HepG2 (cell line): ENCODE measurements at regions not wholly inside any gene's neighbourhood (a gene's known extent, or its start where the extent isn't known, plus 50 kb on each side); places are given as distances from the start of the nearest gene placed in this dataset.

ENCODE experiments used
- ATAC-seq: fragments of 200-7000 bp; cut with Tn5 transposase; 3 replicates; pipeline ENCODE4 v1.9.1; 2020; ENCODE audit warnings: mild to moderate bottlenecking, moderate library complexity
- BruUV-seq: library from RNA; stranded (reverse); fragments of 400-500 nt; replicated peaks from 2 replicates; lab custom pipeline; 2021; lab: Mats Ljungman, UMichigan
- CTCF ChIA-PET: fragments of 300-600 bp; formaldehyde crosslinking; extraction: SDS; loops from one replicate; lab custom pipeline; 2021; ENCODE audit warnings: low total read pairs, inconsistent platforms, low intra/inter-chr PET ratio; lab: Yijun Ruan, JAX
- POLR2A ChIA-PET: fragments of 350-600 bp; sonication (Branson Sonifier 250); formaldehyde crosslinking; loops from one replicate; lab custom pipeline; 2020; ENCODE audit warnings: antibody characterized with exemption, inconsistent platforms; lab: Yijun Ruan, JAX
- DNase-seq: peaks from one replicate; pipeline ENCODE4 v3.0.0-alpha.2; 2015; ENCODE audit warnings: low spot score
- FAIRE-seq: peaks from 3 replicates; lab custom pipeline; 2011; peaks lifted over from hg19 to GRCh38; lab: Jason Lieb, UNC
- H2AFZ ChIP-seq: one replicate; pipeline ENCODE4 v1.6.1; 2011; ENCODE audit warnings: low read length, inconsistent platforms
- H3K27ac ChIP-seq: fragments of 300-600 bp; 3 replicates; pipeline ENCODE4 v1.8.0; 2011; ENCODE audit warnings: mixed run types, mild to moderate bottlenecking, mixed read lengths, low read length, inconsistent platforms; ENCODE audit not compliant: insufficient read depth; ENCODE audit errors: extremely low read length
- H3K27me3 ChIP-seq, 2 experiments: fragments of 200-600 bp in 1 of 2; 2 replicates in 1 of 2; 3 replicates in 1 of 2; pipeline versions ENCODE4 v1.6.0 to v1.8.0; 2011; ENCODE audit warnings: low read length in 2 of 2, mild to moderate bottlenecking in 2 of 2, moderate library complexity in 2 of 2, inconsistent platforms in 1 of 2; ENCODE audit not compliant: insufficient read depth in 2 of 2, control insufficient read depth in 1 of 2
- H3K36me3 ChIP-seq, 2 experiments: fragments of 200-600 bp in 1 of 2; replicated peaks in 1 of 2; 2 replicates in 1 of 2; 3 replicates in 1 of 2; pipeline versions ENCODE4 v1.5.1 to v1.8.0; 2011; ENCODE audit warnings: low read length in 2 of 2, inconsistent platforms in 1 of 2; ENCODE audit not compliant: insufficient read depth in 2 of 2, control insufficient read depth in 1 of 2
- H3K4me1 ChIP-seq: 2 replicates; pipeline ENCODE4 v1.5.1; 2012; ENCODE audit warnings: low read length, inconsistent platforms; ENCODE audit not compliant: insufficient read depth
- H3K4me2 ChIP-seq: 2 replicates; pipeline ENCODE4 v1.6.0; 2011; ENCODE audit warnings: low read depth, low read length, inconsistent platforms
- H3K4me3 ChIP-seq, 3 experiments: fragments of 200-600 bp in 1 of 3; sonication (generic), shearing (Covaris generic) in 1 of 3; replicated peaks in 1 of 3; 2 replicates each; pipeline ENCODE4 v1.5.1; 2011 to 2016; ENCODE audit warnings: low read length in 3 of 3, inconsistent platforms in 2 of 3, low read depth in 2 of 3, mild to moderate bottlenecking in 2 of 3, control low read depth in 1 of 3, mixed read lengths in 1 of 3; ENCODE audit not compliant: insufficient read depth in 1 of 3
- H3K79me2 ChIP-seq: one replicate; pipeline ENCODE4 v1.6.1; 2011; ENCODE audit warnings: low read length, inconsistent platforms; ENCODE audit not compliant: insufficient read depth
- H3K9ac ChIP-seq: 2 replicates; pipeline ENCODE4 v1.6.0; 2011; ENCODE audit warnings: mild to moderate bottlenecking, low read depth, low read length, inconsistent platforms; ENCODE audit not compliant: insufficient read depth
- H3K9me3 ChIP-seq: 2 replicates; pipeline ENCODE4 v1.5.1; 2012; ENCODE audit warnings: mild to moderate bottlenecking, low read length
- H4K20me1 ChIP-seq: 2 replicates; pipeline ENCODE4 v1.6.0; 2011; ENCODE audit warnings: inconsistent platforms, mild to moderate bottlenecking, low read length, moderate library complexity; ENCODE audit not compliant: insufficient read depth
- MAFK ChIP-seq, 2 experiments: IDR thresholded peaks in 1 of 2; conservative IDR thresholded peaks in 1 of 2; 2 replicates each; pipeline ENCODE4 v1.6.1; 2011; ENCODE audit warnings: improper control_type of control experiment in 2 of 2, low read length in 2 of 2
- NFYB ChIP-seq: sonication (generic); formaldehyde crosslinking; IDR thresholded peaks from 2 replicates; pipeline ENCODE4 v1.4.0; 2020; ENCODE audit warnings: missing genetic modification reagents
- NRL ChIP-seq: sonication (generic); formaldehyde crosslinking; IDR thresholded peaks from 2 replicates; pipeline ENCODE4 v1.5.0; 2020; ENCODE audit warnings: missing genetic modification reagents, mild to moderate bottlenecking, moderate library complexity, borderline replicate concordance
- TAF15 ChIP-seq: fragments of 200-400 bp; formaldehyde crosslinking; IDR thresholded peaks from one replicate; pipeline ENCODE4 v1.6.1; 2018; ENCODE audit warnings: mild to moderate bottlenecking, low read depth, low read length; ENCODE audit not compliant: poor library complexity, severe bottlenecking
- ZNF563 ChIP-seq: sonication (generic); formaldehyde crosslinking; IDR thresholded peaks from 2 replicates; pipeline ENCODE4 v1.8.0; 2022; ENCODE audit warnings: mild to moderate bottlenecking, moderate library complexity, missing genetic modification reagents
- ZNF850 ChIP-seq: sonication (generic); formaldehyde crosslinking; conservative IDR thresholded peaks from 2 replicates; pipeline ENCODE4 v1.9.0; 2021; ENCODE audit warnings: mild to moderate bottlenecking, missing genetic modification reagents
- WGBS: methylation state at CpG from one replicate; pipeline ENCODE4 v1.1.6; 2017; ENCODE audit warnings: low lambda C conversion rate; 5-methylcytosine and 5-hydroxymethylcytosine counted together
- in situ Hi-C: cut with HindIII; loops from 2 replicates; pipeline ENCODE4 v1.10.0; 2017; ENCODE audit warnings: low pct_unique_long_range_greater_than_20kb; ENCODE audit not compliant: extremely low pct_ligation_motif_present
- intact Hi-C: fragments of 100-400 bp; cut with micrococcal nuclease; formaldehyde crosslinking; loops from one replicate; pipeline ENCODE4 v1.10.0; 2022; ENCODE audit not compliant: unreplicated experiment
- TF ChIP-seq, protein P1 (sequence below): sonication (generic); formaldehyde crosslinking; IDR thresholded peaks from 2 replicates; pipeline ENCODE4 v1.4.0; 2020; ENCODE audit warnings: mild to moderate bottlenecking, missing genetic modification reagents, borderline replicate concordance

DNA sequence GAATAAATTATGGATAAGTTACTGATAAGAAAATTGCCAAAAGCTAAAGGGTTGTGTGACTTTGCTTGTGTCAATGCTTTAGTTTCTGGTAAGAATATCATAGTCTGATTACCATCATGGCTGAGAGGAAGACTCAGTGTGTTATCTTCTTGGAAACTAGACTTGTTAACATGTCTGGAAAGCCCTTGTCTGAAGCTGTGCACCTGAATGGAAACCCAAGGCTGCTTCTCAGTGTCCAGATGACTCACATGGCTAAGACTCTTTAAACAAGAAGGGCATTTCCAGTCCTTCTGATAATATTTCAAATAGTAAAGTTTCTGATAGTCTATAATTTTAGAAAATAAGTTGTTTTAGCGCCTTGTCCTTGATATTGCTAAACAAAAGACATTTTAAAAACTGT lies 1092.7 kb downstream of the PLA2G4A start (continued):
- TF ChIP-seq, protein P1, sequence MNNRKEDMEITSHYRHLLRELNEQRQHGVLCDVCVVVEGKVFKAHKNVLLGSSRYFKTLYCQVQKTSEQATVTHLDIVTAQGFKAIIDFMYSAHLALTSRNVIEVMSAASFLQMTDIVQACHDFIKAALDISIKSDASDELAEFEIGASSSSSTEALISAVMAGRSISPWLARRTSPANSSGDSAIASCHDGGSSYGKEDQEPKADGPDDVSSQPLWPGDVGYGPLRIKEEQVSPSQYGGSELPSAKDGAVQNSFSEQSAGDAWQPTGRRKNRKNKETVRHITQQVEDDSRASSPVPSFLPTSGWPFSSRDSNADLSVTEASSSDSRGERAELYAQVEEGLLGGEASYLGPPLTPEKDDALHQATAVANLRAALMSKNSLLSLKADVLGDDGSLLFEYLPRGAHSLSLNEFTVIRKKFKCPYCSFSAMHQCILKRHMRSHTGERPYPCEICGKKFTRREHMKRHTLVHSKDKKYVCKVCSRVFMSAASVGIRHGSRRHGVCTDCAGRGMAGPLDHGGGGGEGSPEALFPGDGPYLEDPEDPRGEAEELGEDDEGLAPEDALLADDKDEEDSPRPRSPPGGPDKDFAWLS (CRISPR knock-in tag): no peak
- TF ChIP-seq TAF15: no peak
- no peak for TF ChIP-seq ZNF563 (CRISPR knock-in tag)
- no peak for TF ChIP-seq NRL (CRISPR knock-in tag)
- no peak for TF ChIP-seq NFYB (CRISPR knock-in tag)

DNA sequence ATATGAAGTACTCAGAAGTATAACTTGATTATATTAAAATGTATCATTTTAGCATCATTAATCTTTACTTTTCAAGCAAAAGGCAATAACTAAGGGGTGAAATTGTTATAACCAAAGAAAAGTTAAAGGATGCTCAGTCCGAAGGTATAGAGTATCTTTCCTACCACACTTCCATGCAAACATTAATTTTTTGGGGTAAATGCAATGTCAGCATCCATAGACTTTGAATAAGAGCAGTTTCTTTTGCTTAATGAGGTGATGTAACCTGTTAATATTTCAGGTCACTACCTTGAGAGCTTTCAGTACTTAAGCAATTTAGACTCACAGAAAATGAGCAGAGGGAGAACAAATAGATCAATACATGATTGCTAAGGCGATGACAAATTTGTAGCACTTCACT lies 1093.5 kb downstream of the PLA2G4A start:
- Histone ChIP-seq H3K4me3 (no peak overlapping the region), H3K27me3 (no peaks in the 10 kb centered on the region), H3K36me3 (no peaks in the 10 kb centered on the region), H4K20me1 (no peaks in the 10 kb centered on the region), H3K4me1 (no peaks in the 10 kb centered on the region), H3K9ac (no peak overlapping the region), H2AFZ (no peak overlapping the region), H3K9me3 (no peaks in the 10 kb centered on the region), H3K79me2 (no peaks in the 10 kb centered on the region), H3K27ac (no peak overlapping the region), H3K4me2 (no peak overlapping the region)
- intact Hi-C loops: no loop called here
- DNase-seq: no peak
- no peak for FAIRE-seq
- WGBS: 0% methylated on average over 2 of the region's 2 CpGs
- ChIA-PET CTCF (no interaction called here), POLR2A (no interaction called here)
- ATAC-seq: no peak
- in situ Hi-C loops: no loop called here
- BruUV-seq: no TSS peak
- TF ChIP-seq ZNF850 (CRISPR knock-in tag) (no peak), MAFK (conservative IDR thresholded peaks at IDR 0.05 in 1 of 2, IDR thresholded peaks at IDR 0.05 in 1 of 2; ENCODE audit: low read length in 2 of 2) (peak in 1 of 2 experiments; percentile 50; a peak in 2 of 4 replicates)
